ENCODE measurements at regions not wholly inside any gene's neighbourhood (a gene's known extent, or its start where the extent isn't known, plus 50 kb on each side); places are given as distances from the start of the nearest gene placed in this dataset.
"Not testable (repeated sequence)": the region's sequence is repeated elsewhere in the genome, so short reads cannot be mapped to it uniquely, and the experiment has no call there.

- not testable (repeated sequence) for TF ChIP-seq TAF1 (IDR thresholded peaks at IDR 0.05; ENCODE audit: low read depth); CTCF (IDR thresholded peaks at IDR 0.05; ENCODE audit: poor library complexity, severe bottlenecking); POLR2AphosphoS5 (IDR thresholded peaks at IDR 0.05); EP300 (conservative IDR thresholded peaks at IDR 0.05; ENCODE audit: poor library complexity, severe bottlenecking); MXI1 (conservative IDR thresholded peaks at IDR 0.05; ENCODE audit: poor library complexity, severe bottlenecking); EZH2 (IDR thresholded peaks at IDR 0.05; ENCODE audit: borderline replicate concordance, insufficient read depth, low read length, poor library complexity, severe bottlenecking); SMC3 (conservative IDR thresholded peaks at IDR 0.05; ENCODE audit: poor library complexity); RAD21 (conservative IDR thresholded peaks at IDR 0.05); REST (IDR thresholded peaks at IDR 0.05; ENCODE audit: borderline replicate concordance)
Observed at GRCh38 chr18:22828583-22828982, 104.5 kb upstream of the RBBP8 start.

All from neural cell (in vitro differentiated cells).